Esophagus (tissue), 2 donors: ENCODE measurements at regions not wholly inside any gene's neighbourhood (a gene's known extent, or its start where the extent isn't known, plus 50 kb on each side); places are given as distances from the start of the nearest gene placed in this dataset.
"Not testable (repeated sequence)": the region's sequence is repeated elsewhere in the genome, so short reads cannot be mapped to it uniquely, and the experiment has no call there.

ENCODE experiments used
- H3K27ac ChIP-seq, 2 donors: one replicate each; pipeline ENCODE4 v1.5.1; 2013; ENCODE audit warnings: low read depth in 2 of 2, mild to moderate bottlenecking in 2 of 2, inconsistent platforms in 1 of 2, low read length in 1 of 2, moderate library complexity in 1 of 2
- H3K27me3 ChIP-seq, 2 donors: one replicate each; pipeline ENCODE4 v1.6.1; 2013; ENCODE audit warnings: low read length in 2 of 2, control low read depth in 1 of 2, mild to moderate bottlenecking in 1 of 2; ENCODE audit not compliant: insufficient read depth in 2 of 2, control insufficient read depth in 1 of 2
- H3K36me3 ChIP-seq, 2 donors: one replicate each; pipeline ENCODE4 v1.6.1; 2013; ENCODE audit warnings: low read length in 1 of 2; ENCODE audit not compliant: control insufficient read depth in 2 of 2, insufficient read depth in 2 of 2
- H3K4me1 ChIP-seq, 2 donors: one replicate each; pipeline ENCODE4 v1.6.1; 2013; ENCODE audit warnings: low read length in 1 of 2; ENCODE audit not compliant: control insufficient read depth in 2 of 2, insufficient read depth in 2 of 2
- H3K4me3 ChIP-seq, 2 donors: one replicate each; pipeline ENCODE4 v1.5.1; 2013; ENCODE audit warnings: low read length in 2 of 2, mild to moderate bottlenecking in 2 of 2, low read depth in 1 of 2, moderate library complexity in 1 of 2
- H3K9me3 ChIP-seq, 2 donors: one replicate each; pipeline ENCODE4 v1.6.1; 2013; ENCODE audit warnings: mild to moderate bottlenecking in 2 of 2, low read depth in 1 of 2, low read length in 1 of 2, moderate library complexity in 1 of 2; ENCODE audit not compliant: control insufficient read depth in 2 of 2, insufficient read depth in 1 of 2
- WGBS, 2 donors: extraction: QIAGEN DNeasy Blood & Tissue Kit; methylation state at CpG; one replicate each; pipeline ENCODE4 v1.1.7; 2013; 5-methylcytosine and 5-hydroxymethylcytosine counted together
- donor health status: healthy with polysubstance abuse.
- donor health status: Bipolar disorder and iron deficiency.

DNA sequence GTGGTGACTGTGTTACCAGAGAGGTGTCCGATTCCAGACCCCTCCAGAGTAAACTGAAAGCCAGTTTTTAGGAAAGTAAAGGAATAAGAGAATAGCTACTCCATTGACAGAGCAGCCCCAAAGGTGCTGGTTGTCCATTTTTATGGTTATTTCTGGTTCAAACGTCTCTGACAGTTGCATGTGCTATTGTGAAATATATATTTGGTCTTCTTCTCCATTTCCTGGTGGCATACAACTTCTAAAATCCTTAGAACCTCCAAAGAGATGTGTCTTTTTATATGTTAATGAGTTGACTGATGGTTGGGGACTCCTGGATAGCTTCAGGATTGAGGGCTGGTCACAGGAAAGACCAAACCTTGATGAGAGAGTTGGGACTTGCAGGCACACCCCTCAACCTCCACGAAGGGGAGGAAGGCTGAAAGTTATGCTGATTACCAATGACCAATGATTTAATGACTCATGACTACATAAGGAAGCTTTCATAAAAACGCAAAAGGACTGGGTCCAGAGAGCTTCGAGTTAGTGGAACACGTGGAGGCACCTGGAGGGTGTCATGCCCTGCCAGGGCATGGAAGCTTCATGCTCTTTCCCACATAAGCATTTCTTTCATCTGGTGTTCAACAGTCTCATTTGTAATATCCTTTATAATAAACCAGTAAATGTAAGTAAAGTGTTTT lies 100.7 kb downstream of the SLC16A1 start:
- no peaks in the 10 kb centered on the region for H3K36me3 ChIP-seq
- H3K27me3 ChIP-seq, result no peaks in the 10 kb centered on the region
- peaks cover 0 to 3% of the 10 kb centered on the region in 2 donors for H3K4me1 ChIP-seq
- peak overlapping the region in 1 of 2 donors; percentile 39 for H3K4me3 ChIP-seq
- WGBS, 2 donors, result 50 to 58% methylated on average over 6 of the region's 6 CpGs
- H3K27ac ChIP-seq, result no peak overlapping the region
- no peaks in the 10 kb centered on the region for H3K9me3 ChIP-seq

DNA sequence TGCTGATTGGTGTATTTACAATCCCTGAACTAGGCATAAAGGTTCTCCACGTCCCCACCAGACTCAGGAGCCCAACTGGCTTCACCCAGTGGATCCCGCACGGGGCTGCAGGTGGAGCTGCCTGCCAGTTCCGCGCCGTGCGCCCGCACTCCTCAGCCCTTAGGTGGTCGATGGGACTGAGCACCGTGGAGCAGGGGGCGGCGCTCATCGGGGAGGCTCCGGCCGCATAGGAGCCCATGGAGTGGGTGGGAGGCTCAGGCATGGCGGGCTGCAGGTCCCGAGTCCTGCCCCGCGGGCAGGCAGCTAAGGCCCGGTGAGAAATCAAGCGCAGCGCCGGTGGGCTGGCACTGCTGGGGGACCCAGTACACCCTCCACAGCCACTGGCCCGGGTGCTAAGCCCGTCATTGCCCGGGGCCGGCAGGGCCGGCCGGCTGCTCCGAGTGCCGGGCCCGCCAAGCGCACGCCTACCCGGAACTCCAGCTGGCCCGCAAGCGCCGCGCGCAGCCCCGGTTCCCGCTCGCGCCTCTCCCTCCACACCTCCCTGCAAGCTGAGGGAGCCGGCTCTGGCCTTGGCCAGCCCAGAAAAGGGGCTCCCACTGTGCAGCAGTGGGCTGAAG lies 101.5 kb downstream of the SLC16A1 start:
- H3K4me1 ChIP-seq, H3K27ac ChIP-seq, H3K9me3 ChIP-seq, H3K36me3 ChIP-seq, H3K27me3 ChIP-seq: not testable (repeated sequence)
- WGBS, 2 donors, result 30 to 46% methylated on average over 25 to 45 of the region's 45 CpGs
- H3K4me3 ChIP-seq, result peak overlapping the region in 1 of 2 donors; percentile 39

DNA sequence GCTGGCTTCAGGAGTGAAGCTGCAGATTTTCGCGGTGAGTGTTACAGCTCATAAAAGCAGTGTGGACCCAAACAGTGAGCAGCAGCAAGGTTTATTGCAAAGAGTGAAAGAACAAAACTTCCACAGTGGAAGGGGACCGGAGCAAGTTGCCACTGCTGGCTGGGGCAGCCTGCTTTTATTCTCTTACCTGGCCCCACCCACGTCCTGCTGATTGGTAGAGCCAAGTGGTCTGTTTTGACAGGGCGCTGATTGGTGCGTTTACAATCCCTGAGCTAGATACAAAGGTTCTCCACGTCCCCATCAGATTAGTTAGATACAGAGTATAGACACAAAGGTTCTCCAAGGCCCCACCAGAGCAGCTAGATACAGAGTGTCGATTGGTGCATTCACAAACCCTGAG lies 102.1 kb downstream of the SLC16A1 start:
- not testable (repeated sequence) for H3K36me3 ChIP-seq, H3K27ac ChIP-seq, H3K9me3 ChIP-seq, H3K27me3 ChIP-seq, H3K4me1 ChIP-seq, H3K4me3 ChIP-seq
- 93 to 95% methylated on average over 4 to 6 of the region's 8 CpGs for WGBS, 2 donors

DNA sequence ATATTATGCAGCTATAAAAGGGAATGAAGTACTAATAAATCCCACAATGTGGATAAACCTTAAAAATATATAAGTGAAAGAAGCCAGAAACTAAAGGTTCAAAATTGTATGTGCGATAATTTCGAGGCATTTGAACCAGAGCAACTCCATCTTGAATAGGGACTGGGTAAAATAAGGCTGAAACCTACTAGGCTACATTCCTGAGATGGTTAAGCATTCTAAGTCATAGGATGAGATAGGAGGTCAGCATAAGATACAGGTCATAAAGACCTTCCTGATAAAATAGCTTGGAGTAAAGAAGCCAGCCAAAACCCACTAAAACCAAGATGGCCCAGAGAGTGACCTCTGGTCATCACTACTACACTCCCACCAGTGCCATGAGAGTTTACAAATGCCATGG lies 103.1 kb downstream of the SLC16A1 start:
- H3K27me3 ChIP-seq, result no peaks in the 10 kb centered on the region
- H3K4me3 ChIP-seq, result no peak overlapping the region

DNA sequence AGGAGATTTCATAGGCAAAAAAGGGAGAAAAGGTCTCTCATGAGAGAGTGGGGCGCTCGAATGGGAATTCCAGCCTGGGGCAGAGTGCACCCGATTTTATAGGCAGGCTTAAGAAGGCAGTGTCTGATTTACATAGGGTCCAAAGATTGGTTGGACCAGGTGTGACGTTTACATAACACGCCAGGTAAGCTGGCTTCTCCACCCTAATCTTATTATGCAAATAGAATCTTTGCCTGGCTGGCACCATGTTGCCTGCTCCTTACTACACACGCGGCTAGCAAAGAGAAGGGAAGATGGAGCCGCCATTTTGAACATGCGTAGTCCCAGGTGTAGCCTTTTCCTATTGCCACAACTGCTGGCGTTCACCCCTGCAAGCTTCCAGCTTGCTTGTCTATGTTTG lies 103.7 kb downstream of the SLC16A1 start:
- Histone ChIP-seq H3K27ac (no peak overlapping the region), H3K4me3 (no peak overlapping the region), H3K4me1 (peaks cover 6 to 8% of the 10 kb centered on the region in 2 donors), H3K9me3 (no peaks in the 10 kb centered on the region), H3K27me3 (no peaks in the 10 kb centered on the region), H3K36me3 (no peaks in the 10 kb centered on the region)
- WGBS, 2 donors, result 81 to 82% methylated on average over 10 of the region's 10 CpGs

More for the DNA sequence above, 103.1 kb downstream of the SLC16A1 start:
- 90 to 95% methylated on average over 2 of the region's 2 CpGs for WGBS, 2 donors
- H3K4me1 ChIP-seq, result peaks cover 6 to 8% of the 10 kb centered on the region in 2 donors
- no peaks in the 10 kb centered on the region for H3K9me3 ChIP-seq
- no peak overlapping the region for H3K27ac ChIP-seq
- no peaks in the 10 kb centered on the region for H3K36me3 ChIP-seq

DNA sequence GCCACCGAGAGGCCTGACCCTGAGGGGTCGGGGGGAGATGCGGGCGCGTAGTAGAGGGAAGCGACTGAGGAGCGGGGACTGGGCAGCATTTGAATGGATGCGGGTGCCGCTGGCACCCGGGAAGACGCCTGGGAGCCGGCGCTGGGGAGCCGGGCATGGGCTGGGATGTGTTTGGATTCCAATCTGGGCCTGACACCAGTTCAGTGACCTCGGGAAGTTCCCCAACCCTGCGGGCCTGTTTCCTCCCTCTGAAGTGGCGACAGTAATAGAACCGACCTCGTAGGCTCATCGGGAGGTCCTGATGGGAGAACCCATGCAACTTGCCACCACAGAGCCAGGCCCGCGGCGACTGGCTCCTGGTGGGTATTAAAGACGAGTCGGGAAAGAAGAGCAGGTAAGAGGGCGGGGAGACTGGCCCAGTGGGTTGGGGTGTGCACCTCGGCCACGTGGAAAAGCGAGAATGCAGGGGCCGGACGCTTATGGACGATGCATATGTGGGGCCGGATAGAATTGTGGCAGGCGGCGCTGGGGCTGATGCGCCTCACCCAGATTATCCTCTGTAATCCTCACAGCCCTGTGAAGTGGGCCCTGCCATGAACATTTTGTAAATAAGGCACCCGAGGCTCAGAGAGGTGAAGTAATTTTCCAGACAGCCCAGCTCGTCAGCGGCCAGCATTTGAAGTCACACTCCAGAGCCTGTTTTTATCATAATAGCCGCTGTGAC lies 105.8 kb downstream of the SLC16A1 start:
- no peaks in the 10 kb centered on the region for H3K27me3 ChIP-seq
- peak overlapping the region; percentile 40 to 55 for H3K4me3 ChIP-seq

DNA sequence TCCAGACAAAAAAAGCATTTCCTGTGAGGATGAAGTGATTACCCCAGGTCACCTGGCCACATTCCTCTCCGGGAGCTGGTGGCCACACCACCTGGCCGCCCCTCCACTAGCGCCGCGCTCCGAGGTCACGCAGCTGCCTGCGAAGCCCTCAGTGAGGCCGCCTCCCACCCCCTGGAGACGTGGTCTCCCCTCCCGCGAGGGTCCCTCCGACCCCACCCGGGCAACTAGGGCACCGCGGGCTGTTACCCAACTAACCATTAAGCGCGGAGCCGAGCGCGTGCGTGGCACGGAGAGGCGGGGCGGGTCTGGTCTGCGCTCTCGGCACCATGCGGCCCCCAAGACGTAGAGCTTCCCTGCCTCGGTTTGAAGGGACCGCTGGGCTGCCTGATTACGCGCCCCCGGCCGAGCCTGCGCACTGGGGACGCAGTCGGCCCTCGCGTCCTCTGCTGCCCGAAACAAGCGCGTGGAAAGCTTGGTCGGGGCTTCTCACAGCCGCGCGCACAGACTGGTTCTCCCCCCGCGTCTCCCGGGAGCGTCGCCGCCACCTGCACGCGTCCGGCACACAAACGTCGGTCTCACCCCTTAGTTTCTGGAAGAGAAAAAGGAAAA lies 106.5 kb downstream of the SLC16A1 start:
- H3K27ac ChIP-seq, result peak overlapping the region in 1 of 2 donors; percentile 3
- WGBS, 2 donors, result 2 to 3% methylated on average over 58 of the region's 58 CpGs
- no peaks in the 10 kb centered on the region for H3K27me3 ChIP-seq
- H3K36me3 ChIP-seq, result no peaks in the 10 kb centered on the region
- H3K4me3 ChIP-seq, result peak overlapping the region; percentile 40 to 55
- no peaks in the 10 kb centered on the region for H3K9me3 ChIP-seq
- peaks cover 6 to 8% of the 10 kb centered on the region in 2 donors for H3K4me1 ChIP-seq

More for the DNA sequence above, 105.8 kb downstream of the SLC16A1 start:
- Histone ChIP-seq H3K4me1 (peaks cover 6 to 8% of the 10 kb centered on the region in 2 donors), H3K27ac (no peak overlapping the region), H3K9me3 (no peaks in the 10 kb centered on the region), H3K36me3 (no peaks in the 10 kb centered on the region)
- 36% methylated on average over 40 of the region's 40 CpGs for WGBS, 2 donors

DNA sequence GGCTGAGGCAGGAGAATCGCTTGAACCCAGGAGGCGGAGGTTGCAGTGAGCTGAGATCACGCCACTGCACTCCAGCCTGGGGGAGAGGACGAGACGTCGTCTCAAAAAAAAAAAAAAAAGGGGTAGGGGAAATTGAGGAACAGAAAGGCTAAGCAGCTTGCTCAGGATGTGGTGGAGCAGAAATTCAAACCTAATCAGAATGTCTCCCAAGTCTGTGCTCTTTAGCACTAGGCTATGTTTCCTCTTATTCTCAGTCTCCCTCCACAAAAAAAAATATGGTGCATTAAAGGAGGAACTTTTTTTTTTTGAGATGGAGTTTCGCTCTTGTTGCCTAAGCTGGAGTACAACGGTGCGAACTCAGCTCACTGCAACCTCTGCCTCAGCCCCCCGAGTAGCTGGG lies 114.2 kb downstream of the SLC16A1 start:
- H3K27ac ChIP-seq, result no peak overlapping the region
- no peaks in the 10 kb centered on the region for H3K27me3 ChIP-seq
- H3K9me3 ChIP-seq, result no peaks in the 10 kb centered on the region
- no peak overlapping the region for H3K4me3 ChIP-seq
- H3K4me1 ChIP-seq, result no peaks in the 10 kb centered on the region
- WGBS, 2 donors, result 74 to 84% methylated on average over 9 to 10 of the region's 10 CpGs
- no peaks in the 10 kb centered on the region for H3K36me3 ChIP-seq

DNA sequence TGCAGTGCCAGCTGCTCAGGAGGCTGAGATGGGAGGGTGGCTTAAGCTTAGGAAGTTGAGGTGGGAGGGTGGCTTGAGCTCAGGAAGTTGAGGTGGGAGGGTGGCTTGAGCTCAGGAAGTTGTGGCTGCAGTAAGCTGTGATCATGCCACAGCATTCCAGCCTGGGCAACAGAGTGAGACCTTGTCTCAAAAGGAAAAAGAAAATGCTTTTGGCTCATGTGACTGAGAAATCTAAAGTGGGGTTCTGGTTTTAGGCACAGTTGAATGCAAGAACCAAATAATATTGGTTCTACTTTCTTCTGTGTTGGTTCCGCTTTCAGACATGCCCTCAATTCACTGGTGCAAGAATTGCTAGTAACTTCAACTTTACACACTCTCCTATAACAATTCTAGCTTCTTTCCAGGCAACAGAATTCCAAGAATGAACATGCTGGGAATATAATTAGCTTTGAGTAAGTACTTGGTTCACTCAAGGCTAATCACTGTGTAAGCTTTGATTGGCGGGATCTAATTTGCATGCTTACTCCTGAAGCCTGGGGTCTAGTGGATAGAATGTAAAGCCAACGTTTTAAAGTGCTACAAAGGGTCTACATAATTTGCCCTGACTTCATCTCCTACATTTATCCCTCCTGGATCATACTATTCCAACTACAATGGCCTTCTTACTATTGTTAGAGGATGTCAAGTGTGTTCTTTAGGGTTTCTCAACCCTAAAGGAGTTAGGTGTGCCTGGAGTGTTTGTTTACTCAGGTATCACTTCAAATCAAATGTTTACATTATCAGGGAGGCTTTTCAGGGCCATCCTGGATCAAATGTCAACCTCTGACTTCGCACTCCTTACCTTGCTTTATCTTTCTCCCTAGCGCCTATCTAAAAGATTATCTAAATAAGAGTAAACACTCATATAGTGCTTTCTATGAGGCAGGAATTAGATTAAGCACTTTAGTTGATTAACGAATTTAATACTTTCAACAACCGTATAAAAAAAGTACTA lies 115.1 kb downstream of the SLC16A1 start:
- Histone ChIP-seq H3K9me3 (no peaks in the 10 kb centered on the region), H3K4me1 (no peaks in the 10 kb centered on the region), H3K27ac (no peak overlapping the region), H3K36me3 (no peaks in the 10 kb centered on the region), H3K4me3 (no peak overlapping the region), H3K27me3 (no peaks in the 10 kb centered on the region)
- 66 to 74% methylated on average over 7 of the region's 7 CpGs for WGBS, 2 donors
